H1 (cell line): ENCODE measurements at regions not wholly inside any gene's neighbourhood (a gene's known extent, or its start where the extent isn't known, plus 50 kb on each side); places are given as distances from the start of the nearest gene placed in this dataset.

Experiments
- CHD7 ChIP-seq: fragments of 300-600 bp; sonication (generic); IDR thresholded peaks from 2 replicates; pipeline ENCODE4 v1.7.1; 2012; ENCODE audit warnings: low read length, moderate library complexity, mild to moderate bottlenecking, inconsistent platforms; ENCODE audit not compliant: insufficient replicate concordance
- CREB1 ChIP-seq: IDR thresholded peaks from 2 replicates; pipeline ENCODE4 v1.6.1; 2012; ENCODE audit warnings: inconsistent platforms
- KDM5A ChIP-seq: fragments of 200-600 bp; IDR thresholded peaks from 2 replicates; pipeline ENCODE4 v1.7.1; 2012; ENCODE audit warnings: mild to moderate bottlenecking, low read length, inconsistent platforms, mixed read lengths
- NRF1 ChIP-seq: IDR thresholded peaks from 2 replicates; pipeline ENCODE4 v1.6.1; 2011; ENCODE audit warnings: mild to moderate bottlenecking, low read depth, low read length, improper control_type of control experiment
- POU5F1 ChIP-seq: IDR thresholded peaks from 2 replicates; pipeline ENCODE4 v1.6.1; 2011; ENCODE audit warnings: low read depth, mild to moderate bottlenecking, low read length, moderate library complexity
- RAD21 ChIP-seq, 2 experiments: IDR thresholded peaks in 1 of 2; conservative IDR thresholded peaks in 1 of 2; 2 replicates each; pipeline ENCODE4 v1.6.1; 2011; ENCODE audit warnings: low read depth in 2 of 2, low read length in 2 of 2, improper control_type of control experiment in 1 of 2, inconsistent platforms in 1 of 2, mild to moderate bottlenecking in 1 of 2, moderate library complexity in 1 of 2
- SRF ChIP-seq: IDR thresholded peaks from 2 replicates; pipeline ENCODE4 v1.6.1; 2011; ENCODE audit warnings: mild to moderate bottlenecking, low read depth, low read length, moderate library complexity
- TAF1 ChIP-seq: IDR thresholded peaks from 2 replicates; pipeline ENCODE4 v1.6.1; 2011; ENCODE audit warnings: mild to moderate bottlenecking, low read depth, low read length

- TF ChIP-seq CHD7 = no peak
- TF ChIP-seq NRF1 = no peak
- no peak for TF ChIP-seq TAF1
- TF ChIP-seq RAD21 (IDR thresholded peaks at IDR 0.05 in 1 of 2, conservative IDR thresholded peaks at IDR 0.05 in 1 of 2; ENCODE audit: low read depth in 2 of 2, low read length in 2 of 2) = no peak
- TF ChIP-seq CREB1 = no peak
- no peak for TF ChIP-seq POU5F1
- TF ChIP-seq SRF = no peak
- no peak for TF ChIP-seq KDM5A
Observed at GRCh38 chr14:34277191-34277590, 184.8 kb downstream of the SPTSSA start (continued).
